ENCODE measurements at regions not wholly inside any gene's neighbourhood (a gene's known extent, or its start where the extent isn't known, plus 50 kb on each side); places are given as distances from the start of the nearest gene placed in this dataset.
"Not testable (repeated sequence)": the region's sequence is repeated elsewhere in the genome, so short reads cannot be mapped to it uniquely, and the experiment has no call there.

- ATAC-seq (no peak), DNase-seq (no peak)
- Histone ChIP-seq H3K27me3 (no peaks in the 10 kb centered on the region), H3K4me1 (no peaks in the 10 kb centered on the region), H3K27ac (no peak overlapping the region), H3K9me3 (no peaks in the 10 kb centered on the region), H3K4me3 (no peak overlapping the region), H3K36me3 (no peaks in the 10 kb centered on the region)
- TF ChIP-seq CTCF (IDR thresholded peaks at IDR 0.05): no peak
- intact Hi-C loops (cut with DNase I): no loop called here
Measured at GRCh38 chr1:102529446-102529845, 532.7 kb upstream of the OLFM3 start.

- Histone ChIP-seq H3K27ac (no peak overlapping the region), H3K9me3 (peaks cover 0 to 39% of the 10 kb centered on the region in 2 donors), H3K4me3 (no peak overlapping the region), H3K36me3 (no peaks in the 10 kb centered on the region), H3K4me1 (no peaks in the 10 kb centered on the region), H3K27me3 (no peaks in the 10 kb centered on the region)
- DNase-seq (no peak), ATAC-seq (no peak)
- no peak for TF ChIP-seq CTCF (IDR thresholded peaks at IDR 0.05)
- intact Hi-C loops (cut with DNase I): no loop called here
Measured at GRCh38 chr1:102500758-102501157, 504.0 kb upstream of the OLFM3 start.

GRCh38 chr1:102498929-102499328 is 502.2 kb upstream of the OLFM3 start:
- Histone ChIP-seq H3K27me3 (no peaks in the 10 kb centered on the region), H3K27ac (no peak overlapping the region), H3K4me1 (no peaks in the 10 kb centered on the region), H3K36me3 (no peaks in the 10 kb centered on the region), H3K4me3 (no peak overlapping the region), H3K9me3 (peaks cover 0 to 43% of the 10 kb centered on the region in 2 donors)
- ATAC-seq: no peak
- no peak for TF ChIP-seq CTCF (IDR thresholded peaks at IDR 0.05)
- DNase-seq: no peak
- intact Hi-C loops (cut with DNase I): no loop called here

DNA sequence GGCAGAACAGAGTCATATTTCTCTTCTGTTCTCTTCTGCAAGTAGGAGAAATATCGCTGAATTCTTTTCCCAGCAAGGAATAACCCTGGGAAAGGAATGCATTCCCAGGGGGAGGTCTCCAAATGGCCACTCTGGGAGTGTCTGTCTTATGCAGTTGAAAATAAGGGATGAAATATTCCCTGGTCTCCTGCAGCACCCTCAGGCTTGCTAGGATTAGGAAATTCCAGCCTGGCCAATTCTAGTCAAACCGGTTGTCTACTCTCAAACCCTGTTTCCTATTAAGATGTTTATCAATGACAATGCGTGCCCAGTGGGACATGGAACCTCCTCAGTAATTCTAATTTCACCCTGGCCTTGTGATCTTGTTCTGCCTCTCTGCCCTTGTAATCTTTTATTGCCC is 501.1 kb upstream of the OLFM3 start:
- not testable (repeated sequence) for H3K27ac ChIP-seq

GRCh38 chr1:102472520-102472919 is 475.8 kb upstream of the OLFM3 start:
- no peaks in the 10 kb centered on the region for H3K27me3 ChIP-seq
- DNase-seq (no peak), ATAC-seq (no peak)
- no peaks in the 10 kb centered on the region for H3K36me3 ChIP-seq
- no peaks in the 10 kb centered on the region for H3K4me1 ChIP-seq
- H3K4me3 ChIP-seq: no peak overlapping the region
- intact Hi-C loops (cut with DNase I): no loop called here
- no peak overlapping the region for H3K27ac ChIP-seq
- no peaks in the 10 kb centered on the region for H3K9me3 ChIP-seq
- TF ChIP-seq CTCF (IDR thresholded peaks at IDR 0.05): no peak

More for the DNA sequence above, 501.1 kb upstream of the OLFM3 start:
- peaks cover 0 to 43% of the 10 kb centered on the region in 2 donors for H3K9me3 ChIP-seq
- H3K4me1 ChIP-seq; intact Hi-C loops (cut with DNase I); H3K36me3 ChIP-seq; H3K4me3 ChIP-seq; H3K27me3 ChIP-seq; DNase-seq; ATAC-seq: not testable (repeated sequence)

GRCh38 chr1:102470767-102471166 is 474.0 kb upstream of the OLFM3 start:
- no peaks in the 10 kb centered on the region for H3K36me3 ChIP-seq
- intact Hi-C loops (cut with DNase I): no loop called here
- ATAC-seq (no peak), DNase-seq (no peak)
- H3K27ac ChIP-seq: no peak overlapping the region
- H3K9me3 ChIP-seq: no peaks in the 10 kb centered on the region
- no peaks in the 10 kb centered on the region for H3K27me3 ChIP-seq
- no peaks in the 10 kb centered on the region for H3K4me1 ChIP-seq
- no peak for TF ChIP-seq CTCF (IDR thresholded peaks at IDR 0.05)
- H3K4me3 ChIP-seq: no peak overlapping the region

Data from left lung (tissue), 4 donors.